ENCODE measurements at regions not wholly inside any gene's neighbourhood (a gene's known extent, or its start where the extent isn't known, plus 50 kb on each side); places are given as distances from the start of the nearest gene placed in this dataset.

DNA sequence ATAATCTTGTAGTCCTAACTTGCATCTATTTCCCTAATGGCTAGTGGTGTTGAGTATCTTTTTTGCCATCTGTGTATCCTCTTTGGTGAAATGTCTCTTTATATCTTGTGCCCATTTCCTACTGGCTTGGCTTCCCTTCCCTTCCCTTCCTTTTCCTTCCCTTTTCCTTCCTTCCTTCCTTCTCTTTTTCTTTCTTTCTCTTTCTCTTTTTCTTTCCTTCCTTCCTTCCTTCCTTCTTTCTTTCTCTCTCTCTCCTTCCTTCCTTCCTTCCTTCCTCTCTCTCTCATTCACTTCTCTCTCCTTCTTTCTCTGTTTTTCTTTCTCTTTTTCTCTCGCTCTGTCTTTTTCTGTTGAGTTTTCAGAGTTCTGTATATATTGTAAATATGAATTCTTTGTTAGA is 61.5 kb upstream of the SLC4A4 start:
- no peak for TF ChIP-seq ZNF274 (IDR thresholded peaks at IDR 0.05; ENCODE audit: low read depth, low read length)

GRCh38 chr4:71283642-71284257 is 55.1 kb upstream of the SLC4A4 start:
- no peak overlapping the region for H3K4me3 ChIP-seq (ENCODE audit: low read length)
- no peak for TF ChIP-seq ZNF274 (IDR thresholded peaks at IDR 0.05; ENCODE audit: low read depth, low read length)

More for the DNA sequence above, 61.5 kb upstream of the SLC4A4 start:
- no peak overlapping the region for H3K4me3 ChIP-seq (ENCODE audit: low read length)

- TF ChIP-seq ZNF274 (IDR thresholded peaks at IDR 0.05; ENCODE audit: low read depth, low read length), result no peak
- H3K4me3 ChIP-seq (ENCODE audit: low read length), result no peak overlapping the region
Observed at GRCh38 chr4:71287305-71287704, 51.5 kb upstream of the SLC4A4 start.

- TF ChIP-seq ZNF274 (IDR thresholded peaks at IDR 0.05; ENCODE audit: low read depth, low read length), result no peak
Observed at GRCh38 chr4:71288875-71289274, 49.9 kb upstream of the SLC4A4 start.

More at GRCh38 chr4:71288875-71289274, 49.9 kb upstream of the SLC4A4 start:
- H3K4me3 ChIP-seq (ENCODE audit: low read length), result no peak overlapping the region
